Keratinocyte (primary cell): ENCODE measurements at regions not wholly inside any gene's neighbourhood (a gene's known extent, or its start where the extent isn't known, plus 50 kb on each side); places are given as distances from the start of the nearest gene placed in this dataset.

Experiments
- DNase-seq: peaks from one replicate; pipeline ENCODE4 v3.0.0-alpha.2; 2011; ENCODE audit warnings: low read depth, missing footprints, low spot score
- FAIRE-seq: peaks from 2 replicates; lab custom pipeline; 2011; peaks lifted over from hg19 to GRCh38; lab: Jason Lieb, UNC
- H2AFZ ChIP-seq: 2 replicates; pipeline ENCODE4 v1.6.0; 2012; ENCODE audit warnings: low read length, control low read depth, inconsistent platforms; ENCODE audit not compliant: control insufficient read depth
- H3K27ac ChIP-seq: 2 replicates; pipeline ENCODE4 v1.5.1; 2011; ENCODE audit warnings: low read length; ENCODE audit not compliant: control insufficient read depth, insufficient read depth
- H3K27me3 ChIP-seq: 3 replicates; pipeline ENCODE4 v1.6.0; 2011; ENCODE audit warnings: low read length; ENCODE audit not compliant: control insufficient read depth, insufficient read depth; ENCODE audit errors: extremely low read depth
- H3K36me3 ChIP-seq, 2 experiments: 2 replicates in 1 of 2; 3 replicates in 1 of 2; pipeline ENCODE4 v1.5.1; 2011; ENCODE audit warnings: low read length in 2 of 2, mild to moderate bottlenecking in 1 of 2; ENCODE audit not compliant: control insufficient read depth in 2 of 2, insufficient read depth in 2 of 2; ENCODE audit errors: extremely low read depth in 1 of 2
- H3K4me1 ChIP-seq: 3 replicates; pipeline ENCODE4 v1.5.1; 2011; ENCODE audit warnings: low read length; ENCODE audit not compliant: control insufficient read depth, insufficient read depth; ENCODE audit errors: extremely low read depth
- H3K4me2 ChIP-seq: 3 replicates; pipeline ENCODE4 v1.6.0; 2011; ENCODE audit warnings: low read depth, low read length; ENCODE audit not compliant: control insufficient read depth, insufficient read depth; ENCODE audit errors: extremely low read depth
- H3K4me3 ChIP-seq, 3 experiments: fragments of 200-600 bp in 1 of 3; sonication (generic) in 1 of 3; 2 replicates in 2 of 3; 3 replicates in 1 of 3; pipeline ENCODE4 v1.5.1; 2011 to 2016; ENCODE audit warnings: low read length in 3 of 3, mild to moderate bottlenecking in 3 of 3, control low read depth in 2 of 3, inconsistent platforms in 1 of 3, low read depth in 1 of 3, mixed read lengths in 1 of 3, mixed run types in 1 of 3, moderate library complexity in 1 of 3; ENCODE audit not compliant: control insufficient read depth in 2 of 3, insufficient read depth in 2 of 3; ENCODE audit errors: extremely low read depth in 1 of 3
- H3K79me2 ChIP-seq: 2 replicates; pipeline ENCODE4 v1.6.0; 2012; ENCODE audit warnings: low read length; ENCODE audit not compliant: control insufficient read depth, insufficient read depth
- H3K9ac ChIP-seq: 3 replicates; pipeline ENCODE4 v1.6.0; 2011; ENCODE audit warnings: low read length; ENCODE audit not compliant: control insufficient read depth, insufficient read depth; ENCODE audit errors: extremely low read depth
- H3K9me1 ChIP-seq: 3 replicates; pipeline ENCODE4 v1.6.0; 2011; ENCODE audit warnings: low read length; ENCODE audit not compliant: control insufficient read depth, insufficient read depth; ENCODE audit errors: extremely low read depth
- H3K9me3 ChIP-seq: 2 replicates; pipeline ENCODE4 v1.5.1; 2012; ENCODE audit warnings: low read depth, low read length; ENCODE audit not compliant: control insufficient read depth
- H4K20me1 ChIP-seq: 3 replicates; pipeline ENCODE4 v1.6.0; 2011; ENCODE audit warnings: low read length; ENCODE audit not compliant: control insufficient read depth, insufficient read depth; ENCODE audit errors: extremely low read depth
- CTCF ChIP-seq, 3 experiments: IDR thresholded peaks in 1 of 3; conservative IDR thresholded peaks in 1 of 3; optimal IDR thresholded peaks in 1 of 3; 2 replicates in 2 of 3; 3 replicates in 1 of 3; pipeline versions ENCODE3 to v1.5.1; 2011; ENCODE audit warnings: low read length in 3 of 3, mild to moderate bottlenecking in 3 of 3, moderate library complexity in 2 of 3, control low read depth in 1 of 3, inconsistent platforms in 1 of 3; ENCODE audit not compliant: insufficient read depth in 2 of 3; ENCODE audit errors: extremely low read depth in 1 of 3
- EZH2 ChIP-seq: IDR thresholded peaks from one replicate; pipeline ENCODE4 v1.6.1; 2012; ENCODE audit warnings: inconsistent platforms, mild to moderate bottlenecking, low read length, moderate library complexity
- dilution Hi-C: fragments of 300-500 bp; cut with MboI; formaldehyde crosslinking; loops from one replicate; pipeline ENCODE4 v1.7.0; 2020; ENCODE audit warnings: low sequenced_read_pairs; ENCODE audit not compliant: extremely low pct_ligation_motif_present

- DNase-seq, result no peak
- Histone ChIP-seq H3K9me3 (no peaks in the 10 kb centered on the region), H3K9ac (no peak overlapping the region), H3K4me3 (no peak overlapping the region), H3K36me3 (no peaks in the 10 kb centered on the region), H3K27me3 (no peaks in the 10 kb centered on the region), H3K9me1 (no peaks in the 10 kb centered on the region), H4K20me1 (no peaks in the 10 kb centered on the region), H3K4me1 (no peaks in the 10 kb centered on the region), H3K4me2 (no peak overlapping the region), H3K79me2 (no peaks in the 10 kb centered on the region), H3K27ac (no peak overlapping the region), H2AFZ (no peak overlapping the region)
- no peak for TF ChIP-seq EZH2
- no peak for TF ChIP-seq CTCF (optimal IDR thresholded peaks at IDR 0.05 in 1 of 3, IDR thresholded peaks at IDR 0.05 in 1 of 3, conservative IDR thresholded peaks at IDR 0.05 in 1 of 3; ENCODE audit: extremely low read depth in 1 of 3, insufficient read depth in 2 of 3, low read length in 3 of 3)
- dilution Hi-C loops, result no loop called here
- FAIRE-seq, result no peak
Measured at GRCh38 chr10:80985102-80985501, 447.4 kb downstream of the SH2D4B start.

- DNase-seq (no peak), FAIRE-seq (no peak)
- no peak overlapping the region for H3K4me2 ChIP-seq
- H3K27me3 ChIP-seq, result no peaks in the 10 kb centered on the region
- H4K20me1 ChIP-seq, result no peaks in the 10 kb centered on the region
- no peak overlapping the region for H3K9ac ChIP-seq
- dilution Hi-C loops, result no loop called here
- H3K4me3 ChIP-seq, result no peak overlapping the region
- TF ChIP-seq EZH2 (no peak), CTCF (optimal IDR thresholded peaks at IDR 0.05 in 1 of 3, IDR thresholded peaks at IDR 0.05 in 1 of 3, conservative IDR thresholded peaks at IDR 0.05 in 1 of 3; ENCODE audit: extremely low read depth in 1 of 3, insufficient read depth in 2 of 3, low read length in 3 of 3) (no peak)
- no peaks in the 10 kb centered on the region for H3K79me2 ChIP-seq
- H3K4me1 ChIP-seq, result no peaks in the 10 kb centered on the region
- no peak overlapping the region for H2AFZ ChIP-seq
- no peaks in the 10 kb centered on the region for H3K9me3 ChIP-seq
- no peak overlapping the region for H3K27ac ChIP-seq
- H3K36me3 ChIP-seq, result no peaks in the 10 kb centered on the region
- no peaks in the 10 kb centered on the region for H3K9me1 ChIP-seq
Measured at GRCh38 chr10:80986596-80986995, 448.9 kb downstream of the SH2D4B start.
